Large intestine (tissue), 3 donors: ENCODE measurements at regions not wholly inside any gene's neighbourhood (a gene's known extent, or its start where the extent isn't known, plus 50 kb on each side); places are given as distances from the start of the nearest gene placed in this dataset.
"Not testable (repeated sequence)": the region's sequence is repeated elsewhere in the genome, so short reads cannot be mapped to it uniquely, and the experiment has no call there.

Experiments
- DNase-seq, 2 donors: peaks; one replicate each; pipeline versions ENCODE4 v3.0.0 to v3.0.0-alpha.2; 2013
- H3K27ac ChIP-seq: one replicate; pipeline ENCODE4 v1.5.1; 2013; ENCODE audit warnings: low read length
- H3K27me3 ChIP-seq: 2 replicates; pipeline ENCODE4 v1.6.1; 2013; ENCODE audit warnings: low read length; ENCODE audit not compliant: control insufficient read depth, insufficient read depth
- H3K36me3 ChIP-seq: 2 replicates; pipeline ENCODE4 v1.6.1; 2013; ENCODE audit warnings: low read length; ENCODE audit not compliant: control insufficient read depth, insufficient read depth
- H3K4me1 ChIP-seq: one replicate; pipeline ENCODE4 v1.6.1; 2013; ENCODE audit warnings: low read length; ENCODE audit not compliant: control insufficient read depth, insufficient read depth
- H3K4me3 ChIP-seq: one replicate; pipeline ENCODE4 v1.5.1; 2013; ENCODE audit warnings: low read length
- H3K9me3 ChIP-seq: one replicate; pipeline ENCODE4 v1.6.1; 2013; ENCODE audit warnings: mild to moderate bottlenecking, low read depth, low read length, moderate library complexity; ENCODE audit not compliant: control insufficient read depth
- WGBS: methylation state at CpG from one replicate; pipeline ENCODE4 v1.1.5; 2013; ENCODE audit warnings: low lambda C conversion rate; ENCODE audit not compliant: insufficient coverage; 5-methylcytosine and 5-hydroxymethylcytosine counted together

DNA sequence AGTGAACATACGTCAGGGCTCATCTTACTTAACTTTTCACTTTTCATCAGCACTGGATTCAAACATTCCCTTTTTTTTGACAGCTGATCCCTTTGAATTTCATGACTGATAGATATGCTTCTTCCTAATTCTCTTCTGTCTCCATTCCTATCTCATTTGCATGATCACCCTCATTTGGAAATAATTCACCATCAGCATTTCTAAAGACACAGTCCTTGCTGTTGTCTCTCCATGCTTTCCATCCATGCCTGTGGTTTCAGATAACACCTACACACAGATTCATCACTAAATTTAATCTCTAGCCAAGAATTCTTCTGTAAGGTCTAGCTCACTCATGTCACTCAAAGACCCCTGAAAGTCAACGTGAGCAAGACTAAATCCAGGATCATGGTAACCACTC lies 228.4 kb upstream of the BTBD3 start:
- no peak overlapping the region for H3K27ac ChIP-seq
- no peak for DNase-seq
- no peaks in the 10 kb centered on the region for H3K36me3 ChIP-seq
- WGBS: 80% methylated on average over 1 of the region's 2 CpGs
- H3K27me3 ChIP-seq: peaks cover 14% of the 10 kb centered on the region
- no peak overlapping the region for H3K4me3 ChIP-seq
- H3K4me1 ChIP-seq: no peaks in the 10 kb centered on the region
- no peaks in the 10 kb centered on the region for H3K9me3 ChIP-seq

GRCh38 chr20:11691766-11692165 lies 225.9 kb upstream of the BTBD3 start:
- DNase-seq: no peak
- H3K27me3 ChIP-seq: peaks cover 6% of the 10 kb centered on the region
- WGBS: 69% methylated on average over 2 of the region's 3 CpGs
- no peaks in the 10 kb centered on the region for H3K36me3 ChIP-seq
- no peak overlapping the region for H3K4me3 ChIP-seq
- no peaks in the 10 kb centered on the region for H3K9me3 ChIP-seq
- H3K27ac ChIP-seq: no peak overlapping the region
- H3K4me1 ChIP-seq: no peaks in the 10 kb centered on the region

- no peaks in the 10 kb centered on the region for H3K4me1 ChIP-seq
- peaks cover 2% of the 10 kb centered on the region for H3K9me3 ChIP-seq
- H3K27me3 ChIP-seq: no peaks in the 10 kb centered on the region
- H3K36me3 ChIP-seq: no peaks in the 10 kb centered on the region
- WGBS: 100% methylated on average over 1 of the region's 2 CpGs
- no peak overlapping the region for H3K4me3 ChIP-seq
- no peak for DNase-seq
- H3K27ac ChIP-seq: no peak overlapping the region
Measured at GRCh38 chr20:11692567-11692966, 225.1 kb upstream of the BTBD3 start.

GRCh38 chr20:11694467-11694866 lies 223.2 kb upstream of the BTBD3 start:
- no peaks in the 10 kb centered on the region for H3K4me1 ChIP-seq
- DNase-seq: no peak
- H3K27me3 ChIP-seq: no peaks in the 10 kb centered on the region
- peaks cover 2% of the 10 kb centered on the region for H3K9me3 ChIP-seq
- no CpG with 5 or more reads among the region's 5 CpGs for WGBS
- H3K36me3 ChIP-seq: no peaks in the 10 kb centered on the region
- no peak overlapping the region for H3K4me3 ChIP-seq
- H3K27ac ChIP-seq: no peak overlapping the region

DNA sequence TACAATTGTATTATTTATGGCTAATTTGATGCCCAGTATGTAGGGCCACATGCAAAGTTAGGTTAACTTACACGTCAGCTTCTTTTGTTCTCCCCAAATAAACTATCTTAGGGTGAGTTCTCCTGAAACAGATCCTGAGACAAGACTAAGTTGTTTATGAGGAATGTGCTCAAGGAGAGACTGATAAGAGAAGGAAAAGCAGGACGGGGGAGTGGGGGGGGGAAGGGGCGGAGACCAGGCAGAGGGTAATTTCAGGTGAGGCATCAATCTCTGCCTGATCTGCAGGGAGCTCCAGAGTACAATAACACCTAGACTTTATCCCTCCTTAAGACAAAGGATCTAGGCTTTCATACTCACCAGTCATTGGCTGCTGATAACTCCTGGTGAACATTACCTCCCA lies 220.6 kb upstream of the BTBD3 start:
- Histone ChIP-seq H3K4me3 (no peak overlapping the region), H3K27me3 (no peaks in the 10 kb centered on the region), H3K27ac (no peak overlapping the region), H3K36me3 (no peaks in the 10 kb centered on the region), H3K9me3 (peaks cover 2% of the 10 kb centered on the region), H3K4me1 (no peaks in the 10 kb centered on the region)
- no peak for DNase-seq
- no CpG with 5 or more reads among the region's 3 CpGs for WGBS

- peaks cover 2% of the 10 kb centered on the region for H3K9me3 ChIP-seq
- WGBS: no CpG with 5 or more reads among the region's 1 CpG
- no peaks in the 10 kb centered on the region for H3K4me1 ChIP-seq
- H3K4me3 ChIP-seq: no peak overlapping the region
- no peak for DNase-seq
- no peak overlapping the region for H3K27ac ChIP-seq
- no peaks in the 10 kb centered on the region for H3K36me3 ChIP-seq
- H3K27me3 ChIP-seq: no peaks in the 10 kb centered on the region
Measured at GRCh38 chr20:11697646-11698045, 220.0 kb upstream of the BTBD3 start.

- H3K27me3 ChIP-seq: no peaks in the 10 kb centered on the region
- no peak overlapping the region for H3K27ac ChIP-seq
Measured at GRCh38 chr20:11698124-11698523, 219.6 kb upstream of the BTBD3 start.

DNA sequence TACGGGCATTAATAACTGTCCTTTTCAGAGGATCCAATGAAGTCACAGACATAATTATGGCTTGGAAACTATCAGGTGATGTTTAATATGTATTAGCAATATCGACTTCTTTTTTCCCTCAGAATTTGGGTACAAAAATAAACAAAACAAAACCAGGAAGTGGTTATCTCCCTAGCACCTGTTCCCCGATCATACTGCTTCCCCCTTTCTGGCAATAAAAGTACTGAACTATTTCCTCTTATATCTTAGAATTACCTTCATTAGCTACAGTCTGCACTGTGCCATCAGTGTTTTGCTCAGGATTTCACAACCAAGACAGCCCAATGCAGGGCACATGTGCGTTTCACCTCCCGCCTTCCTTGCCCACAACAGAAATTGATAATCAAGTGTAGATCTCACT lies 216.9 kb upstream of the BTBD3 start:
- DNase-seq: no peak
- H3K4me1 ChIP-seq: no peaks in the 10 kb centered on the region
- WGBS: 83% methylated on average over 1 of the region's 5 CpGs
- H3K27ac ChIP-seq: no peak overlapping the region
- H3K4me3 ChIP-seq: no peak overlapping the region
- peaks cover 2% of the 10 kb centered on the region for H3K9me3 ChIP-seq
- no peaks in the 10 kb centered on the region for H3K36me3 ChIP-seq
- no peaks in the 10 kb centered on the region for H3K27me3 ChIP-seq

More at GRCh38 chr20:11698124-11698523, 219.6 kb upstream of the BTBD3 start:
- DNase-seq: no peak
- Histone ChIP-seq H3K36me3 (no peaks in the 10 kb centered on the region), H3K9me3 (peaks cover 2% of the 10 kb centered on the region), H3K4me3 (no peak overlapping the region), H3K4me1 (no peaks in the 10 kb centered on the region)

- H3K27me3 ChIP-seq: no peaks in the 10 kb centered on the region
- WGBS: 88% methylated on average over 1 of the region's 2 CpGs
- H3K4me1 ChIP-seq: no peaks in the 10 kb centered on the region
- no peaks in the 10 kb centered on the region for H3K36me3 ChIP-seq
- no peak for DNase-seq
- no peak overlapping the region for H3K4me3 ChIP-seq
- no peaks in the 10 kb centered on the region for H3K9me3 ChIP-seq
- H3K27ac ChIP-seq: no peak overlapping the region
Measured at GRCh38 chr20:11702721-11703518, 214.8 kb upstream of the BTBD3 start.

- DNase-seq: no peak
- no peaks in the 10 kb centered on the region for H3K4me1 ChIP-seq
- H3K36me3 ChIP-seq: no peaks in the 10 kb centered on the region
Measured at GRCh38 chr20:11705512-11705911, 212.2 kb upstream of the BTBD3 start.

DNA sequence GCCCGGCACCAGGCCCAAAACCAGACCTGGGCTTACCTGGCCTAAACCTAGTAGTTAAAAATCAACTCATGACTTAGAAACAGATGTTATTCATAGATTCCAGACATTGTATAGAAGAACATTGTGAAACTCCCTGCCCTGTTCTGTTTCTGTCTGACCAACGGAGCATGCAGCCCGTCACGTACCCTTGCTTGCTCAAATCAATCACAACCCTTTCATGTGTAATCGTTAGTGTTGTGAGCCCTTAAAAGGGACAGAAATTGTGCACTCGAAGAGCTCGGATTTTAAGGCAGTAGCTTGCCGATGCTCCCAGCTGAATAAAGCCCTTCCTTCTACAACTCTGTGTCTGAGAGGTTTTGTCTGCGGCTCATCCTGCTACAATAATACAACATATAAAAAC lies 209.5 kb upstream of the BTBD3 start:
- not testable (repeated sequence) for DNase-seq, H3K4me3 ChIP-seq, H3K27ac ChIP-seq, H3K9me3 ChIP-seq, H3K36me3 ChIP-seq, H3K27me3 ChIP-seq, H3K4me1 ChIP-seq
- WGBS: no CpG with 5 or more reads among the region's 9 CpGs

More at GRCh38 chr20:11705512-11705911, 212.2 kb upstream of the BTBD3 start:
- H3K27me3 ChIP-seq: no peaks in the 10 kb centered on the region
- H3K27ac ChIP-seq: no peak overlapping the region
- no peaks in the 10 kb centered on the region for H3K9me3 ChIP-seq
- H3K4me3 ChIP-seq: no peak overlapping the region
